ENCODE measurements at regions not wholly inside any gene's neighbourhood (a gene's known extent, or its start where the extent isn't known, plus 50 kb on each side); places are given as distances from the start of the nearest gene placed in this dataset.
A peak's percentile ranks its signal among the peaks of the same experiment; 100 is the strongest.

GRCh38 chr2:196459539-196459938, 180.0 kb upstream of the CCDC150 start:
- no peaks in the 10 kb centered on the region for H4K20me1 ChIP-seq (ENCODE audit: insufficient read depth, low read length)
- Mint-ChIP-seq H3K36me3 (no peaks in the 10 kb centered on the region), H3K4me1 (peaks cover 2% of the 10 kb centered on the region), H3K27me3 (ENCODE audit: low read depth in 3 of 3) (peaks cover 19 to 25% (median 21%) of the 10 kb centered on the region in 3 donors), H3K4me3 (peak overlapping the region in 1 of 2 donors; percentile 53), H3K27ac (no peak overlapping the region), H3K9me3 (peaks cover 0 to 5% (median 0%) of the 10 kb centered on the region in 7 donors)
- WGBS (ENCODE audit: insufficient coverage), result 0% methylated on average over 3 of the region's 7 CpGs
- H3K4me3 ChIP-seq (replicated peaks in 1 of 3; ENCODE audit: low read depth in 2 of 3, low read length in 3 of 3), result no peak overlapping the region
- no peak overlapping the region for H3K9ac ChIP-seq (ENCODE audit: insufficient read depth, low read length, poor library complexity, severe bottlenecking)
- no peak for DNase-seq
- H3K36me3 ChIP-seq (replicated peaks in 1 of 2; ENCODE audit: control insufficient read depth in 1 of 2, insufficient read depth in 2 of 2, low read length in 2 of 2), result no peaks in the 10 kb centered on the region
- no peak overlapping the region for H3K4me2 ChIP-seq (replicated peaks; ENCODE audit: extremely low read depth, low read length, poor library complexity, severe bottlenecking)
- H3K9me3 ChIP-seq (replicated peaks in 1 of 2; ENCODE audit: control insufficient read depth in 1 of 2, insufficient read depth in 1 of 2, low read length in 2 of 2), result no peaks in the 10 kb centered on the region
- no peak overlapping the region for H2AFZ ChIP-seq (ENCODE audit: insufficient read depth, low read depth, low read length, poor library complexity, severe bottlenecking)
- intact Hi-C loops (cut with micrococcal nuclease), result no loop called here
- peaks cover 14 to 18% of the 10 kb centered on the region in 2 donors for H3K27me3 ChIP-seq (ENCODE audit: control insufficient read depth in 2 of 2, insufficient read depth in 2 of 2, low read length in 2 of 2)
- TF ChIP-seq CTCF (IDR thresholded peaks at IDR 0.05), result no peak
- H3K27ac ChIP-seq (ENCODE audit: low read depth in 1 of 2, low read length in 2 of 2), result no peak overlapping the region
- H3K4me1 ChIP-seq (ENCODE audit: control insufficient read depth in 1 of 2, insufficient read depth in 2 of 2, low read length in 2 of 2), result no peaks in the 10 kb centered on the region
- H3K79me2 ChIP-seq (ENCODE audit: insufficient read depth, low read length), result no peaks in the 10 kb centered on the region

GRCh38 chr2:196463706-196464105, 175.8 kb upstream of the CCDC150 start:
- no peak overlapping the region for H3K4me3 ChIP-seq (replicated peaks in 1 of 3; ENCODE audit: low read depth in 2 of 3, low read length in 3 of 3)
- H3K36me3 Mint-ChIP-seq, result no peaks in the 10 kb centered on the region
- H3K9me3 ChIP-seq (replicated peaks in 1 of 2; ENCODE audit: control insufficient read depth in 1 of 2, insufficient read depth in 1 of 2, low read length in 2 of 2), result no peaks in the 10 kb centered on the region
- no peaks in the 10 kb centered on the region for H4K20me1 ChIP-seq (ENCODE audit: insufficient read depth, low read length)
- no peaks in the 10 kb centered on the region for H3K4me1 ChIP-seq (ENCODE audit: control insufficient read depth in 1 of 2, insufficient read depth in 2 of 2, low read length in 2 of 2)
- H3K27ac Mint-ChIP-seq, result no peak overlapping the region
- WGBS (ENCODE audit: insufficient coverage), result 89% methylated on average over 1 of the region's 1 CpG
- H3K4me2 ChIP-seq (replicated peaks; ENCODE audit: extremely low read depth, low read length, poor library complexity, severe bottlenecking), result no peak overlapping the region
- peaks cover 14 to 20% (median 19%) of the 10 kb centered on the region in 3 donors for H3K27me3 Mint-ChIP-seq (ENCODE audit: low read depth in 3 of 3)
- H2AFZ ChIP-seq (ENCODE audit: insufficient read depth, low read depth, low read length, poor library complexity, severe bottlenecking), result no peak overlapping the region
- H3K4me1 Mint-ChIP-seq, result peaks cover 2% of the 10 kb centered on the region
- intact Hi-C loops (cut with micrococcal nuclease), result no loop called here
- H3K9ac ChIP-seq (ENCODE audit: insufficient read depth, low read length, poor library complexity, severe bottlenecking), result no peak overlapping the region
- H3K27ac ChIP-seq (ENCODE audit: low read depth in 1 of 2, low read length in 2 of 2), result no peak overlapping the region
- no peak for DNase-seq
- H3K79me2 ChIP-seq (ENCODE audit: insufficient read depth, low read length), result no peaks in the 10 kb centered on the region
- H3K9me3 Mint-ChIP-seq, result peaks cover 0 to 5% (median 1%) of the 10 kb centered on the region in 7 donors
- H3K36me3 ChIP-seq (replicated peaks in 1 of 2; ENCODE audit: control insufficient read depth in 1 of 2, insufficient read depth in 2 of 2, low read length in 2 of 2), result no peaks in the 10 kb centered on the region
- peak overlapping the region in 1 of 2 donors; percentile 3 for H3K4me3 Mint-ChIP-seq
- peaks cover 10 to 14% of the 10 kb centered on the region in 2 donors for H3K27me3 ChIP-seq (ENCODE audit: control insufficient read depth in 2 of 2, insufficient read depth in 2 of 2, low read length in 2 of 2)
- TF ChIP-seq CTCF (IDR thresholded peaks at IDR 0.05), result no peak

Measured in CD14-positive monocyte (primary cell).